SK-N-SH (cell line): ENCODE measurements at regions not wholly inside any gene's neighbourhood (a gene's known extent, or its start where the extent isn't known, plus 50 kb on each side); places are given as distances from the start of the nearest gene placed in this dataset.

ENCODE experiments used
- CTCF ChIA-PET: fragments of 300-600, 350-600 bp; formaldehyde crosslinking; extraction: SDS; loops from one replicate; lab custom pipeline; 2021; lab: Yijun Ruan, JAX
- POLR2A ChIA-PET: fragments of 350-600 bp; sonication (Branson Sonifier 250); formaldehyde crosslinking; extraction: SDS; loops from one replicate; lab custom pipeline; 2020; ENCODE audit warnings: antibody characterized with exemption, inconsistent platforms; lab: Yijun Ruan, JAX
- DNase-seq: peaks from one replicate; pipeline ENCODE4 v3.0.0; 2012
- H2AFZ ChIP-seq: fragments of 200-600 bp; sonication (generic); 2 replicates; pipeline ENCODE4 v1.8.1; 2016; ENCODE audit warnings: antibody characterized with exemption, mild to moderate bottlenecking, low read depth
- H3F3A ChIP-seq: fragments of 200-600 bp; sonication (generic); replicated peaks from 2 replicates; pipeline ENCODE3; 2016; ENCODE audit warnings: antibody characterized with exemption, mild to moderate bottlenecking; ENCODE audit not compliant: insufficient read depth
- H3K27ac ChIP-seq, 2 experiments: fragments of 200-500 bp in 1 of 2; fragments of 200-600 bp in 1 of 2; sonication (Bioruptor generic) in 1 of 2; sonication (generic), shearing (Covaris generic) in 1 of 2; 2 replicates each; pipeline versions ENCODE4 v1.5.1 to v1.6.1; 2014 to 2016; ENCODE audit warnings: low read depth in 2 of 2, inconsistent platforms in 1 of 2, low read length in 1 of 2, mild to moderate bottlenecking in 1 of 2, mixed read lengths in 1 of 2
- H3K27me3 ChIP-seq: fragments of 200-600 bp; sonication (generic), shearing (Covaris generic); 2 replicates; pipeline ENCODE4 v1.6.1; 2016; ENCODE audit warnings: mixed run types; ENCODE audit not compliant: insufficient read depth
- H3K36me3 ChIP-seq, 2 experiments: fragments of 200-500 bp in 1 of 2; fragments of 200-600 bp in 1 of 2; sonication (Bioruptor generic) in 1 of 2; sonication (generic) in 1 of 2; replicated peaks in 1 of 2; 2 replicates each; pipeline versions ENCODE3 to v1.5.1; 2014 to 2016; ENCODE audit warnings: low read length in 1 of 2, mild to moderate bottlenecking in 1 of 2; ENCODE audit not compliant: insufficient read depth in 2 of 2, control insufficient read depth in 1 of 2
- H3K4me1 ChIP-seq, 2 experiments: fragments of 200-500 bp in 1 of 2; fragments of 200-600 bp in 1 of 2; sonication (Bioruptor generic) in 1 of 2; sonication (generic), shearing (Covaris generic) in 1 of 2; 2 replicates each; pipeline versions ENCODE4 v1.5.1 to v1.6.1; 2014 to 2016; ENCODE audit warnings: low read depth in 1 of 2, low read length in 1 of 2, mixed run types in 1 of 2; ENCODE audit not compliant: insufficient read depth in 2 of 2, control insufficient read depth in 1 of 2
- H3K4me2 ChIP-seq: fragments of 200-600 bp; sonication (generic), shearing (Covaris generic); 2 replicates; pipeline ENCODE4 v1.6.1; 2017; ENCODE audit warnings: mixed run types
- H3K4me3 ChIP-seq, 2 experiments: fragments of 200-500 bp in 1 of 2; fragments of 200-600 bp in 1 of 2; sonication (Bioruptor generic) in 1 of 2; sonication (generic), shearing (Covaris generic) in 1 of 2; 2 replicates each; pipeline versions ENCODE4 v1.5.1 to v1.8.1; 2014 to 2016; ENCODE audit warnings: low read depth in 2 of 2, inconsistent platforms in 1 of 2, low read length in 1 of 2, mild to moderate bottlenecking in 1 of 2, mixed read lengths in 1 of 2, moderate library complexity in 1 of 2
- H3K79me2 ChIP-seq: fragments of 200-600 bp; sonication (generic); 2 replicates; pipeline ENCODE4 v1.8.1; 2017; ENCODE audit warnings: mild to moderate bottlenecking; ENCODE audit not compliant: insufficient read depth
- H3K9ac ChIP-seq: fragments of 200-600 bp; sonication (generic); 2 replicates; pipeline ENCODE4 v1.6.1; 2017; ENCODE audit warnings: mixed run types
- H3K9me2 ChIP-seq: fragments of 200-600 bp; sonication (generic); 2 replicates; pipeline ENCODE4 v1.6.1; 2017; ENCODE audit warnings: mixed run types
- H3K9me3 ChIP-seq: fragments of 200-600 bp; sonication (generic); 2 replicates; pipeline ENCODE4 v1.6.1; 2017; ENCODE audit warnings: mixed run types, mild to moderate bottlenecking, moderate library complexity
- H4K20me1 ChIP-seq: fragments of 200-600 bp; sonication (generic); 2 replicates; pipeline ENCODE4 v1.6.1; 2017; ENCODE audit warnings: mild to moderate bottlenecking, mixed run types; ENCODE audit not compliant: insufficient read depth
- ELF1 ChIP-seq: IDR thresholded peaks from 2 replicates; pipeline ENCODE4 v1.4.0; 2012
- FOSL2 ChIP-seq: IDR thresholded peaks from 2 replicates; pipeline ENCODE4 v1.4.0; 2012; ENCODE audit warnings: low read depth, mild to moderate bottlenecking, moderate library complexity, borderline replicate concordance
- FOXM1 ChIP-seq: IDR thresholded peaks from 2 replicates; pipeline ENCODE4 v1.4.0; 2012; ENCODE audit warnings: low read depth, mild to moderate bottlenecking
- GATA2 ChIP-seq: sonication (generic); formaldehyde crosslinking; IDR thresholded peaks from 2 replicates; pipeline ENCODE4 v1.5.0; 2020; ENCODE audit warnings: mild to moderate bottlenecking, missing genetic modification reagents
- MXI1 ChIP-seq: IDR thresholded peaks from 2 replicates; pipeline ENCODE4 v1.6.1; 2012; ENCODE audit warnings: mild to moderate bottlenecking, low read depth, low read length, improper control_type of control experiment
- NRF1 ChIP-seq: IDR thresholded peaks from 2 replicates; pipeline ENCODE4 v1.6.1; 2012; ENCODE audit warnings: low read depth, mild to moderate bottlenecking, low read length
- POLR2AphosphoS5 ChIP-seq: IDR thresholded peaks from 2 replicates; pipeline ENCODE4 v1.6.1; 2012; ENCODE audit warnings: low read depth, low read length
- RAD21 ChIP-seq: IDR thresholded peaks from 2 replicates; pipeline ENCODE4 v1.6.1; 2012; ENCODE audit warnings: mild to moderate bottlenecking, low read length
- SMC3 ChIP-seq: IDR thresholded peaks from 2 replicates; pipeline ENCODE4 v1.6.1; 2012; ENCODE audit warnings: low read depth, low read length, improper control_type of control experiment
- TCF12 ChIP-seq: IDR thresholded peaks from 2 replicates; pipeline ENCODE4 v1.4.0; 2012
- YY1 ChIP-seq: IDR thresholded peaks from 2 replicates; pipeline ENCODE4 v1.4.0; 2012; ENCODE audit warnings: low read depth, mild to moderate bottlenecking
- WGBS: methylation state at CpG from one replicate; pipeline ENCODE4 v1.1.6; 2017; ENCODE audit warnings: low lambda C conversion rate; 5-methylcytosine and 5-hydroxymethylcytosine counted together
- TF ChIP-seq, protein P1 (sequence below): IDR thresholded peaks from 2 replicates; pipeline ENCODE4 v1.6.1; 2012; ENCODE audit warnings: mild to moderate bottlenecking, low read depth, low read length, moderate library complexity
- TF ChIP-seq, protein P2 (sequence below): fragments of 150-350 bp; IDR thresholded peaks from 2 replicates; pipeline ENCODE4 v1.6.1; 2017; ENCODE audit warnings: antibody characterized with exemption, low read length, low read depth, borderline replicate concordance
- TF ChIP-seq, protein P3 (sequence below): fragments of 200-600 bp; sonication (generic); IDR thresholded peaks from 2 replicates; pipeline ENCODE4 v1.6.1; 2017; ENCODE audit warnings: antibody characterized with exemption, mild to moderate bottlenecking, moderate library complexity
- TF ChIP-seq, protein P4 (sequence below): IDR thresholded peaks from 2 replicates; pipeline ENCODE4; 2012
- TF ChIP-seq, protein P5 (sequence below): IDR thresholded peaks from 2 replicates; pipeline ENCODE4 v1.4.0; 2012; ENCODE audit warnings: low read depth, borderline replicate concordance

DNA sequence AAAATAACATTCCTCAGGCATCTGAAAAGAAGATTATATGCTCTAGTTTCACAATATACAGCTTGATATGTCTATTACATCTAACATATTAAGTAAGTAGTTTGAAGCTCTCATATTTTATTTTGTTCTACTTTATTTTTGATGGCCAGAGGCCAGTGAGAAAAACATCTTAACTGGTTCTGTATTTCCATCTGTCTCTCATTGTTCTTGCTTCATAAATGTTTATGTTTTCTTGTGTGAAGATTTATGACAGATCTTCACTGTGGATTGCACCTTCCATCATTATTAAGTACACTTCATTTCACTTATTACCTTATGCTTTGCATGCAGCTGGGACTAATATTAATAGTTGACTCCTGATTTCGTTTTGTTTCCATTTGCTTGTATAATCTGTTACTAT is 511.2 kb downstream of the TSN start:
- Histone ChIP-seq H3K27me3 (no peaks in the 10 kb centered on the region), H3K9me2 (no peaks in the 10 kb centered on the region), H3K9me3 (peaks cover 3% of the 10 kb centered on the region; the same call in 1 of the 2 replicates), H3K9ac (no peak overlapping the region), H3K4me1 (no peaks in the 10 kb centered on the region; a peak in 1 of 4 replicates), H3K36me3 (no peaks in the 10 kb centered on the region), H3K4me3 (no peak overlapping the region), H3K79me2 (no peaks in the 10 kb centered on the region), H3K4me2 (no peak overlapping the region), H3K27ac (no peak overlapping the region), H4K20me1 (no peaks in the 10 kb centered on the region), H3F3A (no peaks in the 10 kb centered on the region), H2AFZ (no peak overlapping the region)
- DNase-seq: no peak
- POLR2A ChIA-PET: no interaction called here
- TF ChIP-seq GATA2 (CRISPR knock-in tag): no peak
- TF ChIP-seq ELF1: no peak
- no peak for TF ChIP-seq RAD21
- TF ChIP-seq, protein P1, sequence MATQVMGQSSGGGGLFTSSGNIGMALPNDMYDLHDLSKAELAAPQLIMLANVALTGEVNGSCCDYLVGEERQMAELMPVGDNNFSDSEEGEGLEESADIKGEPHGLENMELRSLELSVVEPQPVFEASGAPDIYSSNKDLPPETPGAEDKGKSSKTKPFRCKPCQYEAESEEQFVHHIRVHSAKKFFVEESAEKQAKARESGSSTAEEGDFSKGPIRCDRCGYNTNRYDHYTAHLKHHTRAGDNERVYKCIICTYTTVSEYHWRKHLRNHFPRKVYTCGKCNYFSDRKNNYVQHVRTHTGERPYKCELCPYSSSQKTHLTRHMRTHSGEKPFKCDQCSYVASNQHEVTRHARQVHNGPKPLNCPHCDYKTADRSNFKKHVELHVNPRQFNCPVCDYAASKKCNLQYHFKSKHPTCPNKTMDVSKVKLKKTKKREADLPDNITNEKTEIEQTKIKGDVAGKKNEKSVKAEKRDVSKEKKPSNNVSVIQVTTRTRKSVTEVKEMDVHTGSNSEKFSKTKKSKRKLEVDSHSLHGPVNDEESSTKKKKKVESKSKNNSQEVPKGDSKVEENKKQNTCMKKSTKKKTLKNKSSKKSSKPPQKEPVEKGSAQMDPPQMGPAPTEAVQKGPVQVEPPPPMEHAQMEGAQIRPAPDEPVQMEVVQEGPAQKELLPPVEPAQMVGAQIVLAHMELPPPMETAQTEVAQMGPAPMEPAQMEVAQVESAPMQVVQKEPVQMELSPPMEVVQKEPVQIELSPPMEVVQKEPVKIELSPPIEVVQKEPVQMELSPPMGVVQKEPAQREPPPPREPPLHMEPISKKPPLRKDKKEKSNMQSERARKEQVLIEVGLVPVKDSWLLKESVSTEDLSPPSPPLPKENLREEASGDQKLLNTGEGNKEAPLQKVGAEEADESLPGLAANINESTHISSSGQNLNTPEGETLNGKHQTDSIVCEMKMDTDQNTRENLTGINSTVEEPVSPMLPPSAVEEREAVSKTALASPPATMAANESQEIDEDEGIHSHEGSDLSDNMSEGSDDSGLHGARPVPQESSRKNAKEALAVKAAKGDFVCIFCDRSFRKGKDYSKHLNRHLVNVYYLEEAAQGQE: no peak
- no peak for TF ChIP-seq NRF1
- TF ChIP-seq, protein P2, sequence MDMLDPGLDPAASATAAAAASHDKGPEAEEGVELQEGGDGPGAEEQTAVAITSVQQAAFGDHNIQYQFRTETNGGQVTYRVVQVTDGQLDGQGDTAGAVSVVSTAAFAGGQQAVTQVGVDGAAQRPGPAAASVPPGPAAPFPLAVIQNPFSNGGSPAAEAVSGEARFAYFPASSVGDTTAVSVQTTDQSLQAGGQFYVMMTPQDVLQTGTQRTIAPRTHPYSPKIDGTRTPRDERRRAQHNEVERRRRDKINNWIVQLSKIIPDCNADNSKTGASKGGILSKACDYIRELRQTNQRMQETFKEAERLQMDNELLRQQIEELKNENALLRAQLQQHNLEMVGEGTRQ: no peak
- TF ChIP-seq, protein P3, sequence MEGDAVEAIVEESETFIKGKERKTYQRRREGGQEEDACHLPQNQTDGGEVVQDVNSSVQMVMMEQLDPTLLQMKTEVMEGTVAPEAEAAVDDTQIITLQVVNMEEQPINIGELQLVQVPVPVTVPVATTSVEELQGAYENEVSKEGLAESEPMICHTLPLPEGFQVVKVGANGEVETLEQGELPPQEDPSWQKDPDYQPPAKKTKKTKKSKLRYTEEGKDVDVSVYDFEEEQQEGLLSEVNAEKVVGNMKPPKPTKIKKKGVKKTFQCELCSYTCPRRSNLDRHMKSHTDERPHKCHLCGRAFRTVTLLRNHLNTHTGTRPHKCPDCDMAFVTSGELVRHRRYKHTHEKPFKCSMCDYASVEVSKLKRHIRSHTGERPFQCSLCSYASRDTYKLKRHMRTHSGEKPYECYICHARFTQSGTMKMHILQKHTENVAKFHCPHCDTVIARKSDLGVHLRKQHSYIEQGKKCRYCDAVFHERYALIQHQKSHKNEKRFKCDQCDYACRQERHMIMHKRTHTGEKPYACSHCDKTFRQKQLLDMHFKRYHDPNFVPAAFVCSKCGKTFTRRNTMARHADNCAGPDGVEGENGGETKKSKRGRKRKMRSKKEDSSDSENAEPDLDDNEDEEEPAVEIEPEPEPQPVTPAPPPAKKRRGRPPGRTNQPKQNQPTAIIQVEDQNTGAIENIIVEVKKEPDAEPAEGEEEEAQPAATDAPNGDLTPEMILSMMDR: no peak
- TF ChIP-seq POLR2AphosphoS5: no peak
- CTCF ChIA-PET: interaction anchor here (1.4 kb wide), 1 partner anchor 11 kb away, joined by 3 read pairs; no protein-coding TSS in a partner anchor
- 5% methylated on average over 1 of the region's 1 CpG for WGBS

DNA sequence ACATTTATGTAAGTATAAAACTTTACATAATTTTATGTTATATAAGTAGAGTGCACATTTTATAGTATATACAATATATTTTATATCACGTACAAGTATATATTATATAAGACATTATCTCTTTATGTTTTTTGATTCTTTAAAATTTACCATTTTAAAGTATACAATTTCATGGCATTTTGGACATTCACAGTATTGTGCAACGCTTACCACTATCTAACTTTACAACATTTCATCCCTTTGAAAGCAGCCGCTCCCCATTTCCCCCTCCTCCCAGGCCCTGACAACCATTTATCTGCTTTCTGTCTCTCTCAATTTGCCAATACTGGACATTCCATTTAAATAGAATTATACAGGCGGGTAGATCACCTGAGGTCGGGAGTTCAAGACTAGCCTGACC is 512.5 kb downstream of the TSN start:
- H3K4me1 ChIP-seq: no peaks in the 10 kb centered on the region
- H3K9me3 ChIP-seq: peaks cover 3% of the 10 kb centered on the region; the same call in 1 of the 2 replicates
- ChIA-PET CTCF (no interaction called here), POLR2A (no interaction called here)
- DNase-seq: no peak
- no peak overlapping the region for H2AFZ ChIP-seq
- no peak overlapping the region for H3K4me2 ChIP-seq
- H3K27me3 ChIP-seq: no peaks in the 10 kb centered on the region
- no peak overlapping the region for H3K9ac ChIP-seq
- H4K20me1 ChIP-seq: no peaks in the 10 kb centered on the region
- no peaks in the 10 kb centered on the region for H3K36me3 ChIP-seq
- TF ChIP-seq, protein P2: no peak
- TF ChIP-seq GATA2 (CRISPR knock-in tag) (no peak), SMC3 (no peak), ELF1 (no peak), FOXM1 (no peak), YY1 (no peak), TCF12 (no peak), MXI1 (no peak), FOSL2 (no peak)
- TF ChIP-seq, protein P4, sequence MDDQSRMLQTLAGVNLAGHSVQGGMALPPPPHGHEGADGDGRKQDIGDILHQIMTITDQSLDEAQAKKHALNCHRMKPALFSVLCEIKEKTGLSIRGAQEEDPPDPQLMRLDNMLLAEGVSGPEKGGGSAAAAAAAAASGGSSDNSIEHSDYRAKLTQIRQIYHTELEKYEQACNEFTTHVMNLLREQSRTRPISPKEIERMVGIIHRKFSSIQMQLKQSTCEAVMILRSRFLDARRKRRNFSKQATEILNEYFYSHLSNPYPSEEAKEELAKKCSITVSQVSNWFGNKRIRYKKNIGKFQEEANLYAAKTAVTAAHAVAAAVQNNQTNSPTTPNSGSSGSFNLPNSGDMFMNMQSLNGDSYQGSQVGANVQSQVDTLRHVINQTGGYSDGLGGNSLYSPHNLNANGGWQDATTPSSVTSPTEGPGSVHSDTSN: no peak
- TF ChIP-seq, protein P5, sequence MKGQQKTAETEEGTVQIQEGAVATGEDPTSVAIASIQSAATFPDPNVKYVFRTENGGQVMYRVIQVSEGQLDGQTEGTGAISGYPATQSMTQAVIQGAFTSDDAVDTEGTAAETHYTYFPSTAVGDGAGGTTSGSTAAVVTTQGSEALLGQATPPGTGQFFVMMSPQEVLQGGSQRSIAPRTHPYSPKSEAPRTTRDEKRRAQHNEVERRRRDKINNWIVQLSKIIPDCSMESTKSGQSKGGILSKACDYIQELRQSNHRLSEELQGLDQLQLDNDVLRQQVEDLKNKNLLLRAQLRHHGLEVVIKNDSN: no peak
- no peaks in the 10 kb centered on the region for H3K9me2 ChIP-seq
- 46% methylated on average over 5 of the region's 5 CpGs for WGBS
- no peak overlapping the region for H3K4me3 ChIP-seq
- H3K27ac ChIP-seq: no peak overlapping the region
- H3F3A ChIP-seq: no peaks in the 10 kb centered on the region
- H3K79me2 ChIP-seq: no peaks in the 10 kb centered on the region
